ENCODE measurements at regions not wholly inside any gene's neighbourhood (a gene's known extent, or its start where the extent isn't known, plus 50 kb on each side); places are given as distances from the start of the nearest gene placed in this dataset.
A peak's percentile ranks its signal among the peaks of the same experiment; 100 is the strongest.

DNA sequence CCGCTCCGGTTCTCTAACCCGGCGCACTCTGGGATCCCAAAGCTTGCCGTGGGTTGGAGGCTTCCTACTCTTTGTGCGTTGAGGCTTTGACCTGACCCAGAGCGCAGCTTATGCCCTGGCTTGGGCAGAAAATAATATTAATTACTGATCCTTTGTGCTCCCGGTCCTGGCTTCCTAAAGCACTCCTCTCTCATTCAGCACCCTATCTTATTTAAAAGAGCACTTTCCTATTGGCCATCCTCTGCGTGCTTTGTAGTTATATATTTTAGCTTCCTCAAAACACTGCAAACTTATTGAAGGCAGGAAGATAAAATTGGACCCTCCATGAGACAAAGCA is 466.0 kb downstream of the XPNPEP1 start:
- H3K27ac ChIP-seq, result no peak overlapping the region
- no peak for TF ChIP-seq CTCF (conservative IDR thresholded peaks at IDR 0.05)

GRCh38 chr10:109456566-109457301 is 466.6 kb downstream of the XPNPEP1 start:
- TF ChIP-seq CTCF (conservative IDR thresholded peaks at IDR 0.05), result no peak
- H3K27ac ChIP-seq, result no peak overlapping the region

DNA sequence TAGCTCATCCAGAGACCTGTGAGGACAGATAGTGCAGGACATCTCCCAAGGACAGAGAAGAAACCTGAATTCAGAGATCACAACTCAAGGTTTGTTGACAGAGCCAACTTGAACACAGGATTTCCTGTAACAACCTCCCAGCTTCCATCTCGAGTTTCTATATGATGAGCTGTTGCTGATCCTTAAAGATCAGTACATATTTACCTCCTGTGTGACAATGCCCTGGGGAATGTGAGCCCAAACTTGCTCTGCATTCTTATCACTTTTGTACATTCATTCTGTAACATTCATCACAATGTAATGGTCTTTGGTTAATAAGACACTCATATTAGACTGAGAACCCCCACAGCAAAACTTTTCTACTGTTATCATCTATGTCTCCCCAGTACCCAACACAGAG is 468.6 kb downstream of the XPNPEP1 start:
- TF ChIP-seq CTCF (conservative IDR thresholded peaks at IDR 0.05), result no peak

GRCh38 chr10:109451879-109452278 is 471.4 kb downstream of the XPNPEP1 start:
- peak; percentile 40; the same call in 1 of the 2 replicates for TF ChIP-seq CTCF (conservative IDR thresholded peaks at IDR 0.05)
- H3K27ac ChIP-seq, result no peak overlapping the region

More for the DNA sequence above, 468.6 kb downstream of the XPNPEP1 start:
- H3K27ac ChIP-seq, result no peak overlapping the region

GRCh38 chr10:109450702-109451101 is 472.6 kb downstream of the XPNPEP1 start:
- TF ChIP-seq CTCF (conservative IDR thresholded peaks at IDR 0.05), result no peak
- no peak overlapping the region for H3K27ac ChIP-seq

- H3K27ac ChIP-seq, result no peak overlapping the region
- TF ChIP-seq CTCF (conservative IDR thresholded peaks at IDR 0.05), result no peak
Measured at GRCh38 chr10:109433434-109433833, 489.9 kb downstream of the XPNPEP1 start.

- no peak overlapping the region for H3K27ac ChIP-seq
- no peak for TF ChIP-seq CTCF (conservative IDR thresholded peaks at IDR 0.05)
Measured at GRCh38 chr10:109432281-109432680, 491.0 kb downstream of the XPNPEP1 start.

All from VCaP (cell line).